GM18502 (cell line): ENCODE measurements at regions not wholly inside any gene's neighbourhood (a gene's known extent, or its start where the extent isn't known, plus 50 kb on each side); places are given as distances from the start of the nearest gene placed in this dataset.

Experiments used
- ATAC-seq: cut with Tn5 transposase; IDR thresholded peaks from one replicate; pipeline ENCODE4 v1.9.1; 2021; ENCODE audit warnings: mild to moderate bottlenecking; ENCODE audit not compliant: unreplicated experiment, poor library complexity

- ATAC-seq = no peak
Observed at GRCh38 chr14:42013559-42013958, 406.9 kb downstream of the LRFN5 start.

DNA sequence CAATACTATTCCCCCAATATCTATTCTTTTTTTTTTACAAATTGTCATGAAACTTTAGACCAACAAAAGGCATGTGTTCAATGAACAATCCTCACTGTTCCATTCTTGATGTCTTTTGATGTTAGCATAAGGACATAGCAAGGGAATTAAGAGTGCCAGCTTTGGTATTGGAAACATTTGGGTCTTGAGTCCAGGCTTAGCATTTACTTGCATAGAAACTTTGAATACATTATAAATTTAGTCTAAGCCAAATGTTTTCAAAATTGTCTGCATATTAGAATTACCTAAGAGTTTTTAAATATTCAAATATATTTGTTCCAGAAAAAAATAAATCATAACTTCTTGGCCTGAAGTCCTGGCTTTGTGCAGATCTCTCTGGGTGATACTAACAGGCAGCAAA lies 406.5 kb downstream of the LRFN5 start:
- no peak for ATAC-seq

DNA sequence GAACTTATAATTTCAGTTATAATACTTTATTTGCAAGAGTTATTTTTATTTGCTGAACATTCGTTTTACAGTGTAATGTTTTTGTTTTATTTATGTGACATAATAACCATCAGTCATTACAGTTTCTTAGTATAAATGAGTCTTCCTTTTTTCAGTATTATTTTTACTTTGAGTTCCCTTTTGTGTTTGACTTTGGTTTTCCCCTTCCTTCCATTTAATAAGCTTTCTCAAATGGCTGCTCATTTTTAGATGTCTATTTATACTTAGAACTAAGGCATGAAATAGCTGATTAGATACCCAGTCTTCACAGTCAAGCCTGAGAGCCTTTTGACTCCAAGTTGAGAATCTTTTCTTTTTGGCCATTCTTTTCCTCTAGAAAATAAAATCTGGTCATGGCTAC lies 404.5 kb downstream of the LRFN5 start:
- no peak for ATAC-seq

DNA sequence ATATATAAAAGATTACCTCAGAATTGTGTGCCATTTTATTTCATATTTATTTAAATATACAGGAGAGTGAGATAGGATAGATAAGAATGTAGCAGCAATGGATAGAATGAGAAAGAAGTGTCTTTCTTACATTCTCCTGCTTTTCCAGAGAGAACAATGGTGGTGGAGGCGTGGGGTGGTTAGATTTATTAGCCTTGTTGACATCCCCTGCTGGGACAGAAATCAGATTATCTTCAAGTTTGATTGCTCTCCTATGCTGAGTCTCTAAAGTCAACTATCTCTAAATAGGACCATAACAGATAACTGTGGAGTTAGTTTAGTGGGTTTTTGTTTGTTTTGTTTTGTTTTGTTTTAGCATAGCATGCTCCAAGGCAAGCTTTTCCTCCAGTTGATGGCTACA lies 397.6 kb downstream of the LRFN5 start:
- no peak for ATAC-seq

GRCh38 chr14:42002141-42002540 lies 395.5 kb downstream of the LRFN5 start:
- ATAC-seq = no peak

DNA sequence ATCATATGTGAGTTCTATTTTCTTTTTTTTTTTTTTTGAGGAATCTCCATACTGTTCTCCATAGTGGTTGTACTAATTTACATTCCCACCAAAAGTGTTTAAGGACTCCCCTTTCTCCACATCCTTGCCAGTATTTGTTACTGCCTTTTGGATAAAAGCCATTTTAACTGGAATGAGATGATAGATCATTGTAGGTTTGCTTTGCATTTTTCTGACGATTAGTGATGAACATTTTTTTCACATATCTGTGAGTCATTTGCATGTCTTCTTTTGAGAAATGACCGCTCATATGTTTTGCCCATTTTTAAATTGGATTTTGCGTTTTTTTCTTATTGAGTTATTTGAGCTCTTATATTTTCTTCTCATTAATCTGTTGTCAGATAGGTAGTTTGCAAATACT lies 394.8 kb downstream of the LRFN5 start:
- no peak for ATAC-seq

- no peak for ATAC-seq
Observed at GRCh38 chr14:42000450-42000849, 393.8 kb downstream of the LRFN5 start.

DNA sequence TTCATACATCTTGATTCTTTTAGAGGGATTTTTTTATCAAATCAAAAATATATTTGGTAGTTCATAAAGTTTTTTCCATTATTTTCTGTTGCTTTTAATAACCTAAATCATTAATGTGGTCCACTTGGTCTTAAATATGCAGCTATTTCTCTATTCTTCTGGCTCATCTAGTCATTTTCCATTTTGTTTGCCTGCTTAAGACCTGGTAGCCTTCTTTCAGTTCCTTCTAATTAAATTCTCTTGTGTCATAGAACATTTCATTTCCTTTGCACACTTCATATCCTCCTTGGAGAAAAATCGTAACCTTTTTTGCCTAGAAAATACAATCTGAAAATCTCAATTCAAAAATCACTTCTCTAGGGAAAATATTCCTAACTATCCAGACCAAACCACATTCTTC lies 387.0 kb downstream of the LRFN5 start:
- no peak for ATAC-seq

DNA sequence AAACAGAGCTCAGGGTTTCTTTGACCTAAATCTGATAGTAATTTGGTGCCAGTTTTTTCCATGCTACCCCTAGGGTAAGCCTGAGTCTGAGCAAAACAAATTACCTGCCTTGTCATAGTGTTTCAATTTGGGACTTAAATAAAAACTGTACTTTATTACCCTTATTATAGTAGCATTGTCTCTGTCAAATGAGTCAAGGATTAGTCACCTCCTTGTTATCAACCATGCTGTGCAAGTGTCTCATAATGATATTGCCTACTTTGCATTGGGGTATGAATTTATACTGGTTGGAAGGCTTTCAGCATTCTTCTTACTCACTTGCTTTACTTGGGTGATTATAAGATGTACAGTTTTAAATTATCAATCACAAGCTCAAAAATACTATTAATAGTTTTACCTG lies 380.0 kb downstream of the LRFN5 start:
- no peak for ATAC-seq

DNA sequence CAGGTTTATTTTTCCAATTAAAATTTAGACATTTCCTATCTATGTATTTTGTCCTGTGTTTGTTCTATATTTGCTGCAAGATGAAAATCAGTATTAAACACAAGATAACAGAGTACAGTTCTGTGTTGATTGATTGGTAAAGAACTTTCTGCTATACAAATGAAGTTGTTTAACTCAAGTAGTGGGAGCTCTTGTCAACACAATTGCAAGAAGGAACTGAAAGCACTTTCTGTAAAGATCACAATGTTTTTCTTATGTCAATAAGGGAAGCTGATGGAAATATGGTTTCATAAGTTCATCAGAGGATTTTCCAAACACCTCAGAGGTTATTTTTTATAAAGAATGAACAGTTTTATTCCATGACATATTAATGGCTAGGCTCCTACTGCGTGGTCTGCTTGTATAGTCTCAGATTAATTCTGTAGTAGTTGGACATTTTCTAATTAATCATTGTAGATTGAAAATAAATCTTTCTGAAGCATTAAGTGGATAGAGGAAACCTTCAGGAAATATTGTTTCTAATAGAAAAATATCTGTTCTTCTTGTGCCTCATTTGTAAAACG lies 379.5 kb downstream of the LRFN5 start:
- ATAC-seq = no peak

DNA sequence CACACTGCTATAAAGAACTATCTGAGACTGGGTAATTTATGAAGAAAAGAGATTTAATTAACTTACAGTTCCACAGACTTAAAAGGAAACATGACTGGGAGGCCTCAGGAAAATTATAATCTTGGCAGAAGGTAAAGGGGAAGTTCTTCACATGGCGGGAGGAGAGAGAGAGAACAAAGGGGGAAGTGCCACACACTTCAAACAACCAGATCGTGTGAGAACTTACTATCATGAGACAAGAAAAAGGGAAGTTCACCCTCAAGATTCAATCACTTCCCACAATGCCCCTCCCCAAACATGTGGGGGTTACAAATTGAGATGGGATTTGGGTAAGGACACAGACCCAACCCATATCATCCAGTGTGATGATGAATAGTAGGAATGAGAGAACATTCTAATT lies 366.5 kb downstream of the LRFN5 start:
- ATAC-seq = no peak

GRCh38 chr14:41972531-41972930 lies 365.9 kb downstream of the LRFN5 start:
- no peak for ATAC-seq

DNA sequence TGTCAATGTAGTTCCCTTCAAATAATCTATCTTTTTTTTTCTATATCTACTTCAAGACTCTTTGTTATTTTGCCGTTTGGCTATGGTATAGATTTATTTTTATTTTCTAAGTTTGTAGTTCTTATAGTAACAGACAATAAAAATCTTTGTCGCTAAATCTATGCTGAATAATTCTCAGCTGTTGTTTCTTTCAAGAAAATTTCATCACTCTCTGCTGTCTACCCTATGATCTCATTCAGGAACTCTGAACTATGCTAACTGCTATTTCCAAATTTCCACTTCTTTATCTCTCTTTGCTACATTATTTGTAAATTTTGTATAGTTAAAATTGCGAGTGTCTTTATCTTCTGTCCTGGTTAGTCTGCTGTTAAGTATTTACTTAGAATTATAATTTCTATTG lies 353.6 kb downstream of the LRFN5 start:
- ATAC-seq = no peak

- ATAC-seq = no peak
Observed at GRCh38 chr14:41957459-41957858, 350.8 kb downstream of the LRFN5 start.
